ENCODE measurements at regions not wholly inside any gene's neighbourhood (a gene's known extent, or its start where the extent isn't known, plus 50 kb on each side); places are given as distances from the start of the nearest gene placed in this dataset.
"Not testable (repeated sequence)": the region's sequence is repeated elsewhere in the genome, so short reads cannot be mapped to it uniquely, and the experiment has no call there.

DNA sequence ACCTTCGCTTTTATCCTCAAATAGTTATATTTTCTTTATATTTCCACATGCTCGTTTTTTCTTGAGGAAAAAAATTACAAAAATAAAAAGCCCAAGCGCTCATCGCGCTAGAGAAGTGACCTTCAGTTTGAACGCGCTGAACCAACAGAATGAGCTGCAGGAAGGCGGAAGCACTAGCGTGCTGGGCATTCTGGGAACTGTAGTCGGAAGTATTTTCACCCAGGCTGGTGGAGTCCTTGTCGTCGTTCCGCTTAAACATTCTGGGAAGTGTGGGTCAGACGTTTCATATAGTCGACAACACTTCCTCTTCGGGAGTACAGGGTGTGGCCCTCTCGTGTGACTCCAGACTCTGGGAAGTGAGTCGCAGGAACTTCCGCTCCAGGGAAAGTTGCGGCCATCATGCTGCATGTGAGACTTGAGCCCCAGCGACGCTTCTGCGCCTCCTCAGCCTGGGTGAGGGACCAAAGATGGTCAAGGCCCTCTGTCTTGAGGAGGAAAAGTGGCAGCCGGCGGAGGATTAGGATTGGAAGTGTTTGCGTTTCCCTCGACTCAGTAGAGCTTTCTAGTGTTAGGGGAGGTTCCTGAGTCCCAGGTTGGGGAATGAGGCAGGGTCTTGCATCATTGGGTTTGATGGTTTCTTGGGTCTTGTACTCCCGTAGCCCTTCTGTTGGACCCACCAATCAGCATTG is 84.1 kb upstream of the GPR39 start (continued):
- TF ChIP-seq, protein P1, sequence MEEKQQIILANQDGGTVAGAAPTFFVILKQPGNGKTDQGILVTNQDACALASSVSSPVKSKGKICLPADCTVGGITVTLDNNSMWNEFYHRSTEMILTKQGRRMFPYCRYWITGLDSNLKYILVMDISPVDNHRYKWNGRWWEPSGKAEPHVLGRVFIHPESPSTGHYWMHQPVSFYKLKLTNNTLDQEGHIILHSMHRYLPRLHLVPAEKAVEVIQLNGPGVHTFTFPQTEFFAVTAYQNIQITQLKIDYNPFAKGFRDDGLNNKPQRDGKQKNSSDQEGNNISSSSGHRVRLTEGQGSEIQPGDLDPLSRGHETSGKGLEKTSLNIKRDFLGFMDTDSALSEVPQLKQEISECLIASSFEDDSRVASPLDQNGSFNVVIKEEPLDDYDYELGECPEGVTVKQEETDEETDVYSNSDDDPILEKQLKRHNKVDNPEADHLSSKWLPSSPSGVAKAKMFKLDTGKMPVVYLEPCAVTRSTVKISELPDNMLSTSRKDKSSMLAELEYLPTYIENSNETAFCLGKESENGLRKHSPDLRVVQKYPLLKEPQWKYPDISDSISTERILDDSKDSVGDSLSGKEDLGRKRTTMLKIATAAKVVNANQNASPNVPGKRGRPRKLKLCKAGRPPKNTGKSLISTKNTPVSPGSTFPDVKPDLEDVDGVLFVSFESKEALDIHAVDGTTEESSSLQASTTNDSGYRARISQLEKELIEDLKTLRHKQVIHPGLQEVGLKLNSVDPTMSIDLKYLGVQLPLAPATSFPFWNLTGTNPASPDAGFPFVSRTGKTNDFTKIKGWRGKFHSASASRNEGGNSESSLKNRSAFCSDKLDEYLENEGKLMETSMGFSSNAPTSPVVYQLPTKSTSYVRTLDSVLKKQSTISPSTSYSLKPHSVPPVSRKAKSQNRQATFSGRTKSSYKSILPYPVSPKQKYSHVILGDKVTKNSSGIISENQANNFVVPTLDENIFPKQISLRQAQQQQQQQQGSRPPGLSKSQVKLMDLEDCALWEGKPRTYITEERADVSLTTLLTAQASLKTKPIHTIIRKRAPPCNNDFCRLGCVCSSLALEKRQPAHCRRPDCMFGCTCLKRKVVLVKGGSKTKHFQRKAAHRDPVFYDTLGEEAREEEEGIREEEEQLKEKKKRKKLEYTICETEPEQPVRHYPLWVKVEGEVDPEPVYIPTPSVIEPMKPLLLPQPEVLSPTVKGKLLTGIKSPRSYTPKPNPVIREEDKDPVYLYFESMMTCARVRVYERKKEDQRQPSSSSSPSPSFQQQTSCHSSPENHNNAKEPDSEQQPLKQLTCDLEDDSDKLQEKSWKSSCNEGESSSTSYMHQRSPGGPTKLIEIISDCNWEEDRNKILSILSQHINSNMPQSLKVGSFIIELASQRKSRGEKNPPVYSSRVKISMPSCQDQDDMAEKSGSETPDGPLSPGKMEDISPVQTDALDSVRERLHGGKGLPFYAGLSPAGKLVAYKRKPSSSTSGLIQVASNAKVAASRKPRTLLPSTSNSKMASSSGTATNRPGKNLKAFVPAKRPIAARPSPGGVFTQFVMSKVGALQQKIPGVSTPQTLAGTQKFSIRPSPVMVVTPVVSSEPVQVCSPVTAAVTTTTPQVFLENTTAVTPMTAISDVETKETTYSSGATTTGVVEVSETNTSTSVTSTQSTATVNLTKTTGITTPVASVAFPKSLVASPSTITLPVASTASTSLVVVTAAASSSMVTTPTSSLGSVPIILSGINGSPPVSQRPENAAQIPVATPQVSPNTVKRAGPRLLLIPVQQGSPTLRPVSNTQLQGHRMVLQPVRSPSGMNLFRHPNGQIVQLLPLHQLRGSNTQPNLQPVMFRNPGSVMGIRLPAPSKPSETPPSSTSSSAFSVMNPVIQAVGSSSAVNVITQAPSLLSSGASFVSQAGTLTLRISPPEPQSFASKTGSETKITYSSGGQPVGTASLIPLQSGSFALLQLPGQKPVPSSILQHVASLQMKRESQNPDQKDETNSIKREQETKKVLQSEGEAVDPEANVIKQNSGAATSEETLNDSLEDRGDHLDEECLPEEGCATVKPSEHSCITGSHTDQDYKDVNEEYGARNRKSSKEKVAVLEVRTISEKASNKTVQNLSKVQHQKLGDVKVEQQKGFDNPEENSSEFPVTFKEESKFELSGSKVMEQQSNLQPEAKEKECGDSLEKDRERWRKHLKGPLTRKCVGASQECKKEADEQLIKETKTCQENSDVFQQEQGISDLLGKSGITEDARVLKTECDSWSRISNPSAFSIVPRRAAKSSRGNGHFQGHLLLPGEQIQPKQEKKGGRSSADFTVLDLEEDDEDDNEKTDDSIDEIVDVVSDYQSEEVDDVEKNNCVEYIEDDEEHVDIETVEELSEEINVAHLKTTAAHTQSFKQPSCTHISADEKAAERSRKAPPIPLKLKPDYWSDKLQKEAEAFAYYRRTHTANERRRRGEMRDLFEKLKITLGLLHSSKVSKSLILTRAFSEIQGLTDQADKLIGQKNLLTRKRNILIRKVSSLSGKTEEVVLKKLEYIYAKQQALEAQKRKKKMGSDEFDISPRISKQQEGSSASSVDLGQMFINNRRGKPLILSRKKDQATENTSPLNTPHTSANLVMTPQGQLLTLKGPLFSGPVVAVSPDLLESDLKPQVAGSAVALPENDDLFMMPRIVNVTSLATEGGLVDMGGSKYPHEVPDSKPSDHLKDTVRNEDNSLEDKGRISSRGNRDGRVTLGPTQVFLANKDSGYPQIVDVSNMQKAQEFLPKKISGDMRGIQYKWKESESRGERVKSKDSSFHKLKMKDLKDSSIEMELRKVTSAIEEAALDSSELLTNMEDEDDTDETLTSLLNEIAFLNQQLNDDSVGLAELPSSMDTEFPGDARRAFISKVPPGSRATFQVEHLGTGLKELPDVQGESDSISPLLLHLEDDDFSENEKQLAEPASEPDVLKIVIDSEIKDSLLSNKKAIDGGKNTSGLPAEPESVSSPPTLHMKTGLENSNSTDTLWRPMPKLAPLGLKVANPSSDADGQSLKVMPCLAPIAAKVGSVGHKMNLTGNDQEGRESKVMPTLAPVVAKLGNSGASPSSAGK (IDR thresholded peaks at IDR 0.05), result peak; percentile 66
- TF ChIP-seq GABPA (tag; conservative IDR thresholded peaks at IDR 0.05; ENCODE audit: low read depth), result peak; percentile 88
- TF ChIP-seq, protein P2, sequence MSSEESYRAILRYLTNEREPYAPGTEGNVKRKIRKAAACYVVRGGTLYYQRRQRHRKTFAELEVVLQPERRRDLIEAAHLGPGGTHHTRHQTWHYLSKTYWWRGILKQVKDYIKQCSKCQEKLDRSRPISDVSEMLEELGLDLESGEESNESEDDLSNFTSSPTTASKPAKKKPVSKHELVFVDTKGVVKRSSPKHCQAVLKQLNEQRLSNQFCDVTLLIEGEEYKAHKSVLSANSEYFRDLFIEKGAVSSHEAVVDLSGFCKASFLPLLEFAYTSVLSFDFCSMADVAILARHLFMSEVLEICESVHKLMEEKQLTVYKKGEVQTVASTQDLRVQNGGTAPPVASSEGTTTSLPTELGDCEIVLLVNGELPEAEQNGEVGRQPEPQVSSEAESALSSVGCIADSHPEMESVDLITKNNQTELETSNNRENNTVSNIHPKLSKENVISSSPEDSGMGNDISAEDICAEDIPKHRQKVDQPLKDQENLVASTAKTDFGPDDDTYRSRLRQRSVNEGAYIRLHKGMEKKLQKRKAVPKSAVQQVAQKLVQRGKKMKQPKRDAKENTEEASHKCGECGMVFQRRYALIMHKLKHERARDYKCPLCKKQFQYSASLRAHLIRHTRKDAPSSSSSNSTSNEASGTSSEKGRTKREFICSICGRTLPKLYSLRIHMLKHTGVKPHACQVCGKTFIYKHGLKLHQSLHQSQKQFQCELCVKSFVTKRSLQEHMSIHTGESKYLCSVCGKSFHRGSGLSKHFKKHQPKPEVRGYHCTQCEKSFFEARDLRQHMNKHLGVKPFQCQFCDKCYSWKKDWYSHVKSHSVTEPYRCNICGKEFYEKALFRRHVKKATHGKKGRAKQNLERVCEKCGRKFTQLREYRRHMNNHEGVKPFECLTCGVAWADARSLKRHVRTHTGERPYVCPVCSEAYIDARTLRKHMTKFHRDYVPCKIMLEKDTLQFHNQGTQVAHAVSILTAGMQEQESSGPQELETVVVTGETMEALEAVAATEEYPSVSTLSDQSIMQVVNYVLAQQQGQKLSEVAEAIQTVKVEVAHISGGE (CRISPR knock-in tag; IDR thresholded peaks at IDR 0.05), result peak in 1 of 3 experiments; percentile 54; a peak in 2 of 6 replicates
- not testable (repeated sequence) for TF ChIP-seq ATF1 (CRISPR knock-in tag; IDR thresholded peaks at IDR 0.05)
- peak; percentile 52 for TF ChIP-seq ATF1 (tag; IDR thresholded peaks at IDR 0.05)
- peak; percentile 71 for TF ChIP-seq ELF1 (tag; IDR thresholded peaks at IDR 0.05)
- TF ChIP-seq POLR2H (tag; IDR thresholded peaks at IDR 0.05; ENCODE audit: low read depth), result 0 out of 2 replicates have a peak, but pooled peaks have one; percentile 23
- peak; percentile 57 for TF ChIP-seq HCFC1 (IDR thresholded peaks at IDR 0.05; ENCODE audit: low read depth, low read length)
- peak; percentile 18; the same call in 1 of the 2 replicates for TF ChIP-seq ESRRA (IDR thresholded peaks at IDR 0.05; ENCODE audit: borderline replicate concordance, low read depth)
